K562 (cell line): ENCODE measurements at regions not wholly inside any gene's neighbourhood (a gene's known extent, or its start where the extent isn't known, plus 50 kb on each side); places are given as distances from the start of the nearest gene placed in this dataset.

Experiments
- ATAC-seq: fragments of 200-7000 bp; cut with Tn5 transposase; 3 replicates; pipeline ENCODE4 v1.9.1; 2020; ENCODE audit warnings: moderate library complexity
- BruUV-seq: library from RNA; stranded (reverse); fragments of 400-500 nt; replicated peaks from 2 replicates; lab custom pipeline; 2021; lab: Mats Ljungman, UMichigan
- CTCF ChIA-PET: fragments of 300-600 bp; formaldehyde crosslinking; extraction: SDS; loops from one replicate; lab custom pipeline; 2021; ENCODE audit warnings: low intra/inter-chr PET ratio; lab: Yijun Ruan, JAX
- POLR2A ChIA-PET: fragments of 300-600, 350-650 bp; sonication (Branson Sonifier 250); formaldehyde crosslinking; extraction: SDS; loops from one replicate; lab custom pipeline; 2021; ENCODE audit warnings: antibody characterized with exemption, inconsistent platforms; lab: Yijun Ruan, JAX
- DNase-seq, 4 experiments: peaks; one replicate each; pipeline versions ENCODE4 v3.0.0 to v3.0.0-alpha.2; 2011 to 2018; ENCODE audit warnings: low spot score in 3 of 4, mixed read lengths in 3 of 4; ENCODE audit errors: extremely low read depth in 1 of 4
- FAIRE-seq: peaks from 2 replicates; lab custom pipeline; 2011; peaks lifted over from hg19 to GRCh38; lab: Jason Lieb, UNC
- H2AFZ ChIP-seq: 2 replicates; pipeline ENCODE4 v1.6.0; 2011; ENCODE audit warnings: low read depth, low read length, control low read depth, inconsistent platforms
- H3K27ac ChIP-seq: fragments of 200-600 bp; 3 replicates; pipeline ENCODE4 v1.8.0; 2011; ENCODE audit warnings: low read depth, mild to moderate bottlenecking, control low read depth, inconsistent platforms, low read length, moderate library complexity, mixed read lengths; ENCODE audit errors: extremely low read depth
- H3K27me3 ChIP-seq, 2 experiments: fragments of 300-600 bp in 1 of 2; 2 replicates in 1 of 2; 3 replicates in 1 of 2; pipeline versions ENCODE4 v1.6.0 to v1.8.0; 2011; ENCODE audit warnings: inconsistent platforms in 2 of 2, low read length in 2 of 2, mild to moderate bottlenecking in 1 of 2, mixed read lengths in 1 of 2, moderate library complexity in 1 of 2; ENCODE audit not compliant: control insufficient read depth in 2 of 2, insufficient read depth in 2 of 2
- H3K36me3 ChIP-seq: fragments of 300-600 bp; 3 replicates; pipeline ENCODE4 v1.8.0; 2011; ENCODE audit warnings: mild to moderate bottlenecking, low read length, inconsistent platforms; ENCODE audit not compliant: control insufficient read depth, insufficient read depth
- H3K4me1 ChIP-seq, 2 experiments: fragments of 200-600 bp in 1 of 2; replicated peaks in 1 of 2; 2 replicates in 1 of 2; 3 replicates in 1 of 2; pipeline versions ENCODE4 v1.5.1 to v1.8.0; 2011; ENCODE audit warnings: inconsistent platforms in 2 of 2, low read length in 2 of 2, mild to moderate bottlenecking in 1 of 2, mixed read lengths in 1 of 2, moderate library complexity in 1 of 2; ENCODE audit not compliant: control insufficient read depth in 2 of 2, insufficient read depth in 2 of 2
- H3K4me2 ChIP-seq: 2 replicates; pipeline ENCODE4 v1.6.1; 2011; ENCODE audit warnings: low read length, control low read depth, inconsistent platforms, mixed read lengths; ENCODE audit not compliant: insufficient read depth
- H3K4me3 ChIP-seq: fragments of 200-600 bp; sonication (generic), shearing (Covaris generic); 2 replicates; pipeline ENCODE4 v1.5.1; 2016; ENCODE audit warnings: control low read depth, inconsistent platforms
- H3K79me2 ChIP-seq: fragments of 200-600 bp; 3 replicates; pipeline ENCODE4 v1.8.0; 2011; ENCODE audit warnings: low read length, inconsistent platforms; ENCODE audit not compliant: control insufficient read depth, insufficient read depth
- H3K9ac ChIP-seq, 2 experiments: 2 replicates each; pipeline versions ENCODE4 v1.6.0 to v1.6.1; 2011; ENCODE audit warnings: low read depth in 2 of 2, low read length in 2 of 2, control low read depth in 1 of 2, inconsistent platforms in 1 of 2, mild to moderate bottlenecking in 1 of 2, mixed read lengths in 1 of 2; ENCODE audit not compliant: insufficient read depth in 1 of 2
- H3K9me1 ChIP-seq: one replicate; pipeline ENCODE4 v1.6.0; 2011; ENCODE audit warnings: inconsistent platforms, mild to moderate bottlenecking, low read length, moderate library complexity; ENCODE audit not compliant: control insufficient read depth, insufficient read depth
- H3K9me3 ChIP-seq: replicated peaks from 2 replicates; pipeline ENCODE4 v1.5.1; 2011; ENCODE audit warnings: low read depth, low read length, inconsistent platforms; ENCODE audit not compliant: control insufficient read depth, insufficient read depth
- H4K20me1 ChIP-seq: replicated peaks from 2 replicates; pipeline ENCODE4 v1.6.1; 2011; ENCODE audit warnings: low read length, inconsistent platforms, mixed read lengths; ENCODE audit not compliant: control insufficient read depth, insufficient read depth
- CEBPG ChIP-seq, 3 experiments: fragments of 200-800 bp in 1 of 3; sonication (Bioruptor generic) in 1 of 3; sonication (generic) in 1 of 3; formaldehyde crosslinking in 1 of 3; IDR thresholded peaks in 2 of 3; conservative IDR thresholded peaks in 1 of 3; 2 replicates each; pipeline versions ENCODE4 v1.6.1 to v1.8.0; 2016 to 2022; ENCODE audit warnings: missing compliant biosample characterization in 2 of 3, missing genetic modification characterization in 2 of 3, mild to moderate bottlenecking in 1 of 3, missing genetic modification reagents in 1 of 3
- ETV6 ChIP-seq, 3 experiments: fragments of 150-350 bp in 1 of 3; sonication (generic) in 1 of 3; formaldehyde crosslinking in 1 of 3; IDR thresholded peaks; 2 replicates each; pipeline versions ENCODE4 v1.6.1 to v1.8.0; 2014 to 2022; ENCODE audit warnings: borderline replicate concordance in 2 of 3, low read depth in 2 of 3, antibody characterized with exemption in 1 of 3, low read length in 1 of 3, mild to moderate bottlenecking in 1 of 3, missing genetic modification reagents in 1 of 3
- GATA2 ChIP-seq: sonication (generic); formaldehyde crosslinking; IDR thresholded peaks from 2 replicates; pipeline ENCODE4 v1.4.0; 2020; ENCODE audit warnings: mild to moderate bottlenecking, missing genetic modification reagents
- HCFC1 ChIP-seq: IDR thresholded peaks from 2 replicates; pipeline ENCODE4 v1.6.1; 2012; ENCODE audit warnings: low read depth, low read length, improper control_type of control experiment
- KLF10 ChIP-seq: fragments of 250-450 bp; sonication (Bioruptor Pico); IDR thresholded peaks from 2 replicates; pipeline ENCODE4 v1.6.1; 2021; ENCODE audit warnings: matching md5 sums
- MCM3 ChIP-seq: fragments of 450-650 bp; IDR thresholded peaks from 2 replicates; pipeline ENCODE4 v1.6.1; 2016
- NFXL1 ChIP-seq: fragments of 450-650 bp; formaldehyde crosslinking; IDR thresholded peaks from 2 replicates; pipeline ENCODE4 v1.4.0; 2021; ENCODE audit warnings: mild to moderate bottlenecking
- PURB ChIP-seq: sonication (generic); formaldehyde crosslinking; IDR thresholded peaks from 2 replicates; pipeline ENCODE4 v1.9.0; 2021; ENCODE audit warnings: low read depth, mild to moderate bottlenecking, missing genetic modification reagents
- RBM34 ChIP-seq: fragments of 200-400 bp; formaldehyde crosslinking; IDR thresholded peaks from 2 replicates; pipeline ENCODE4 v1.6.1; 2018; ENCODE audit warnings: low read length, borderline replicate concordance; ENCODE audit not compliant: insufficient read depth
- SMAD2 ChIP-seq: fragments of 150-350 bp; IDR thresholded peaks from 2 replicates; pipeline ENCODE4 v1.6.1; 2014; ENCODE audit warnings: low read depth, mild to moderate bottlenecking, low read length
- TARDBP ChIP-seq: fragments of 450-650 bp; IDR thresholded peaks from 2 replicates; pipeline ENCODE4 v1.6.1; 2016
- TFAM ChIP-seq: fragments of 250-450 bp; sonication (Bioruptor Pico); conservative IDR thresholded peaks from 2 replicates; pipeline ENCODE4 v1.5.0; 2021; ENCODE audit warnings: mild to moderate bottlenecking, moderate library complexity
- U2AF2 ChIP-seq: fragments of 200-400 bp; formaldehyde crosslinking; optimal IDR thresholded peaks from 2 replicates; pipeline ENCODE3; 2017; ENCODE audit warnings: low read depth, mild to moderate bottlenecking, low read length
- ZFP1 ChIP-seq: fragments of 450-650 bp; formaldehyde crosslinking; IDR thresholded peaks from 2 replicates; pipeline ENCODE4 v1.4.0; 2020; ENCODE audit warnings: mild to moderate bottlenecking, mixed read lengths
- ZNF408 ChIP-seq: fragments of 250-450 bp; sonication (Bioruptor Pico); IDR thresholded peaks from 2 replicates; pipeline ENCODE4 v1.4.0; 2020; ENCODE audit warnings: low read depth, mild to moderate bottlenecking, moderate library complexity
- in situ Hi-C: fragments of 300-500 bp; cut with MboI; formaldehyde crosslinking; loops from 4 replicates; pipeline ENCODE4 v1.15.0; 2018; ENCODE audit warnings: inconsistent platforms, mixed read lengths
- intact Hi-C: fragments of 100-400 bp; cut with micrococcal nuclease; formaldehyde crosslinking; loops from 2 replicates; pipeline ENCODE4 v1.14.2; 2022
- TF ChIP-seq, protein P1 (sequence below): sonication (generic); formaldehyde crosslinking; IDR thresholded peaks from 2 replicates; pipeline ENCODE4 v1.8.0; 2023; ENCODE audit warnings: mild to moderate bottlenecking, missing genetic modification reagents
- TF ChIP-seq, protein P2 (sequence below): fragments of 450-650 bp; formaldehyde crosslinking; IDR thresholded peaks from 2 replicates; pipeline ENCODE4 v1.4.0; 2020; ENCODE audit warnings: mild to moderate bottlenecking, moderate library complexity
- TF ChIP-seq, protein P3 (sequence below): sonication (generic); formaldehyde crosslinking; IDR thresholded peaks from 2 replicates; pipeline ENCODE4 v1.8.1; 2022; ENCODE audit warnings: missing genetic modification reagents

DNA sequence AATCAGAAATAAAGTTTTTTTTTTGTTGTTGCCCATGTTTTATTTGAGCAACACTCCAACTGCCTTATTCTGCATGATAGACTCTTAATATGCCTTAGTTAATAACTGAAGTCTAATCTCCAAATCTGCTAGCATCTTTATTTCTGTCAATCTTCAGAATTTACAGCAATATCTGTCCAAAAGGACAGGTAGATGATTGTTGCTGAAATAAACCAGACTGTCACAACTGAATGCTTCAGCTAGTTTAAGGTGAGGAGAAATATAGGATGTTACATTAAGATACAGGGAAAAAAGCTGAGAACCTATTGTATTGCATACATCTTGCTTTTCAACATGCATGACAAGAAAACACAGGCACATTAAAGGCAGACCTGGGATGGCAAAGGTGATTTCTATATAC lies 204.3 kb downstream of the SLITRK1 start:
- H3K27me3 ChIP-seq: no peaks in the 10 kb centered on the region
- H4K20me1 ChIP-seq: no peaks in the 10 kb centered on the region
- ChIA-PET CTCF (no interaction called here), POLR2A (no interaction called here)
- H3K4me3 ChIP-seq: no peak overlapping the region
- ATAC-seq: no peak
- BruUV-seq: no TSS peak
- no peaks in the 10 kb centered on the region for H3K79me2 ChIP-seq
- in situ Hi-C loops: no loop called here
- H3K36me3 ChIP-seq: no peaks in the 10 kb centered on the region
- no peak overlapping the region for H3K9ac ChIP-seq
- intact Hi-C loops: no loop called here
- no peak overlapping the region for H3K4me2 ChIP-seq
- no peak for FAIRE-seq
- H3K27ac ChIP-seq: no peak overlapping the region
- H3K9me1 ChIP-seq: no peaks in the 10 kb centered on the region
- no peak for DNase-seq
- H3K4me1 ChIP-seq: no peaks in the 10 kb centered on the region
- H2AFZ ChIP-seq: no peak overlapping the region
- H3K9me3 ChIP-seq: no peaks in the 10 kb centered on the region
- TF ChIP-seq U2AF2 (no peak), HCFC1 (no peak), TARDBP (no peak), NFXL1 (CRISPR knock-in tag) (no peak), CEBPG (CRISPR knock-in tag; IDR thresholded peaks at IDR 0.05) (no peak), CEBPG (tag; conservative IDR thresholded peaks at IDR 0.05 in 1 of 2, IDR thresholded peaks at IDR 0.05 in 1 of 2) (no peak), ZNF408 (no peak), SMAD2 (no peak), KLF10 (CRISPR knock-in tag) (no peak), ETV6 (IDR thresholded peaks at IDR 0.05; ENCODE audit: borderline replicate concordance in 1 of 2, low read depth in 2 of 2, low read length in 1 of 2) (no peak), ETV6 (CRISPR knock-in tag; IDR thresholded peaks at IDR 0.05; ENCODE audit: borderline replicate concordance) (no peak), TFAM (CRISPR knock-in tag) (no peak), PURB (CRISPR knock-in tag) (no peak), ZFP1 (CRISPR knock-in tag) (no peak), GATA2 (no peak), RBM34 (no peak), MCM3 (no peak)
- TF ChIP-seq, protein P1, sequence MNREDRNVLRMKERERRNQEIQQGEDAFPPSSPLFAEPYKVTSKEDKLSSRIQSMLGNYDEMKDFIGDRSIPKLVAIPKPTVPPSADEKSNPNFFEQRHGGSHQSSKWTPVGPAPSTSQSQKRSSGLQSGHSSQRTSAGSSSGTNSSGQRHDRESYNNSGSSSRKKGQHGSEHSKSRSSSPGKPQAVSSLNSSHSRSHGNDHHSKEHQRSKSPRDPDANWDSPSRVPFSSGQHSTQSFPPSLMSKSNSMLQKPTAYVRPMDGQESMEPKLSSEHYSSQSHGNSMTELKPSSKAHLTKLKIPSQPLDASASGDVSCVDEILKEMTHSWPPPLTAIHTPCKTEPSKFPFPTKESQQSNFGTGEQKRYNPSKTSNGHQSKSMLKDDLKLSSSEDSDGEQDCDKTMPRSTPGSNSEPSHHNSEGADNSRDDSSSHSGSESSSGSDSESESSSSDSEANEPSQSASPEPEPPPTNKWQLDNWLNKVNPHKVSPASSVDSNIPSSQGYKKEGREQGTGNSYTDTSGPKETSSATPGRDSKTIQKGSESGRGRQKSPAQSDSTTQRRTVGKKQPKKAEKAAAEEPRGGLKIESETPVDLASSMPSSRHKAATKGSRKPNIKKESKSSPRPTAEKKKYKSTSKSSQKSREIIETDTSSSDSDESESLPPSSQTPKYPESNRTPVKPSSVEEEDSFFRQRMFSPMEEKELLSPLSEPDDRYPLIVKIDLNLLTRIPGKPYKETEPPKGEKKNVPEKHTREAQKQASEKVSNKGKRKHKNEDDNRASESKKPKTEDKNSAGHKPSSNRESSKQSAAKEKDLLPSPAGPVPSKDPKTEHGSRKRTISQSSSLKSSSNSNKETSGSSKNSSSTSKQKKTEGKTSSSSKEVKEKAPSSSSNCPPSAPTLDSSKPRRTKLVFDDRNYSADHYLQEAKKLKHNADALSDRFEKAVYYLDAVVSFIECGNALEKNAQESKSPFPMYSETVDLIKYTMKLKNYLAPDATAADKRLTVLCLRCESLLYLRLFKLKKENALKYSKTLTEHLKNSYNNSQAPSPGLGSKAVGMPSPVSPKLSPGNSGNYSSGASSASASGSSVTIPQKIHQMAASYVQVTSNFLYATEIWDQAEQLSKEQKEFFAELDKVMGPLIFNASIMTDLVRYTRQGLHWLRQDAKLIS (CRISPR knock-in tag): no peak
- TF ChIP-seq, protein P2, sequence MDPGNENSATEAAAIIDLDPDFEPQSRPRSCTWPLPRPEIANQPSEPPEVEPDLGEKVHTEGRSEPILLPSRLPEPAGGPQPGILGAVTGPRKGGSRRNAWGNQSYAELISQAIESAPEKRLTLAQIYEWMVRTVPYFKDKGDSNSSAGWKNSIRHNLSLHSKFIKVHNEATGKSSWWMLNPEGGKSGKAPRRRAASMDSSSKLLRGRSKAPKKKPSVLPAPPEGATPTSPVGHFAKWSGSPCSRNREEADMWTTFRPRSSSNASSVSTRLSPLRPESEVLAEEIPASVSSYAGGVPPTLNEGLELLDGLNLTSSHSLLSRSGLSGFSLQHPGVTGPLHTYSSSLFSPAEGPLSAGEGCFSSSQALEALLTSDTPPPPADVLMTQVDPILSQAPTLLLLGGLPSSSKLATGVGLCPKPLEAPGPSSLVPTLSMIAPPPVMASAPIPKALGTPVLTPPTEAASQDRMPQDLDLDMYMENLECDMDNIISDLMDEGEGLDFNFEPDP (CRISPR knock-in tag): no peak
- TF ChIP-seq, protein P3, sequence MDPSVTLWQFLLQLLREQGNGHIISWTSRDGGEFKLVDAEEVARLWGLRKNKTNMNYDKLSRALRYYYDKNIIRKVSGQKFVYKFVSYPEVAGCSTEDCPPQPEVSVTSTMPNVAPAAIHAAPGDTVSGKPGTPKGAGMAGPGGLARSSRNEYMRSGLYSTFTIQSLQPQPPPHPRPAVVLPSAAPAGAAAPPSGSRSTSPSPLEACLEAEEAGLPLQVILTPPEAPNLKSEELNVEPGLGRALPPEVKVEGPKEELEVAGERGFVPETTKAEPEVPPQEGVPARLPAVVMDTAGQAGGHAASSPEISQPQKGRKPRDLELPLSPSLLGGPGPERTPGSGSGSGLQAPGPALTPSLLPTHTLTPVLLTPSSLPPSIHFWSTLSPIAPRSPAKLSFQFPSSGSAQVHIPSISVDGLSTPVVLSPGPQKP: no peak
